ENCODE measurements at regions not wholly inside any gene's neighbourhood (a gene's known extent, or its start where the extent isn't known, plus 50 kb on each side); places are given as distances from the start of the nearest gene placed in this dataset.
"Not testable (repeated sequence)": the region's sequence is repeated elsewhere in the genome, so short reads cannot be mapped to it uniquely, and the experiment has no call there.

- DNase-seq (ENCODE audit: low spot score): no peak
- Histone ChIP-seq H3K4me1 (ENCODE audit: control insufficient read depth in 4 of 4, insufficient read depth in 4 of 4, low read length in 3 of 4) (peaks cover 0 to 4% (median 0%) of the 10 kb centered on the region in 4 donors), H3K27ac (ENCODE audit: low read depth in 1 of 2, low read length in 2 of 2) (no peak overlapping the region), H3K9ac (ENCODE audit: low read depth in 1 of 2, low read length in 2 of 2) (no peak overlapping the region), H3K9me3 (ENCODE audit: control insufficient read depth in 4 of 4, low read length in 3 of 4) (no peaks in the 10 kb centered on the region), H3K27me3 (ENCODE audit: control insufficient read depth in 4 of 4, insufficient read depth in 4 of 4, low read length in 3 of 4) (no peaks in the 10 kb centered on the region), H3K4me3 (ENCODE audit: low read depth in 1 of 3, low read length in 3 of 3) (no peak overlapping the region), H3K36me3 (ENCODE audit: control insufficient read depth in 4 of 4, insufficient read depth in 3 of 4, low read depth in 1 of 4, low read length in 3 of 4) (no peaks in the 10 kb centered on the region)
- no peak for TF ChIP-seq CTCF (IDR thresholded peaks at IDR 0.05; ENCODE audit: low read depth, low read length, missing input control)
- no peak for TF ChIP-seq RXRA (IDR thresholded peaks at IDR 0.05)
- no peak for TF ChIP-seq HNF4G (IDR thresholded peaks at IDR 0.05)
- TF ChIP-seq NR2F2 (IDR thresholded peaks at IDR 0.05): no peak
- 84% methylated on average over 5 of the region's 5 CpGs for WGBS
Observed at GRCh38 chr2:95674186-95674585, 82.4 kb downstream of the TRIM43 start.

GRCh38 chr2:95676573-95676972 is 84.8 kb downstream of the TRIM43 start:
- WGBS: 79% methylated on average over 1 of the region's 1 CpG
- DNase-seq (ENCODE audit: low spot score); H3K4me1 ChIP-seq (ENCODE audit: control insufficient read depth in 4 of 4, insufficient read depth in 4 of 4, low read length in 3 of 4); H3K9me3 ChIP-seq (ENCODE audit: control insufficient read depth in 4 of 4, low read length in 3 of 4); H3K9ac ChIP-seq (ENCODE audit: low read depth in 1 of 2, low read length in 2 of 2); H3K36me3 ChIP-seq (ENCODE audit: control insufficient read depth in 4 of 4, insufficient read depth in 3 of 4, low read depth in 1 of 4, low read length in 3 of 4); H3K27me3 ChIP-seq (ENCODE audit: control insufficient read depth in 4 of 4, insufficient read depth in 4 of 4, low read length in 3 of 4); H3K27ac ChIP-seq (ENCODE audit: low read depth in 1 of 2, low read length in 2 of 2); H3K4me3 ChIP-seq (ENCODE audit: low read depth in 1 of 3, low read length in 3 of 3): not testable (repeated sequence)

- Histone ChIP-seq H3K4me3 (ENCODE audit: low read depth in 1 of 3, low read length in 3 of 3) (no peak overlapping the region), H3K27me3 (ENCODE audit: control insufficient read depth in 4 of 4, insufficient read depth in 4 of 4, low read length in 3 of 4) (no peaks in the 10 kb centered on the region), H3K9ac (ENCODE audit: low read depth in 1 of 2, low read length in 2 of 2) (no peak overlapping the region), H3K9me3 (ENCODE audit: control insufficient read depth in 4 of 4, low read length in 3 of 4) (no peaks in the 10 kb centered on the region), H3K36me3 (ENCODE audit: control insufficient read depth in 4 of 4, insufficient read depth in 3 of 4, low read depth in 1 of 4, low read length in 3 of 4) (no peaks in the 10 kb centered on the region), H3K4me1 (ENCODE audit: control insufficient read depth in 4 of 4, insufficient read depth in 4 of 4, low read length in 3 of 4) (peaks cover 0 to 10% (median 9%) of the 10 kb centered on the region in 4 donors), H3K27ac (ENCODE audit: low read depth in 1 of 2, low read length in 2 of 2) (no peak overlapping the region)
- no peak for DNase-seq (ENCODE audit: low spot score)
- TF ChIP-seq RAD21 (IDR thresholded peaks at IDR 0.05) (peak in 1 of 2 donors; percentile 6), HNF4A (conservative IDR thresholded peaks at IDR 0.05) (peak in 1 of 2 donors; percentile 28), RXRA (IDR thresholded peaks at IDR 0.05) (peak; percentile 89 to 94), EGR1 (IDR thresholded peaks at IDR 0.05; ENCODE audit: low read depth in 2 of 2) (no peak)
- 58% methylated on average over 4 of the region's 4 CpGs for WGBS
Observed at GRCh38 chr2:95677346-95677745, 85.5 kb downstream of the TRIM43 start.

- H3K27ac ChIP-seq (ENCODE audit: low read depth in 1 of 2, low read length in 2 of 2); DNase-seq (ENCODE audit: low spot score); H3K9me3 ChIP-seq (ENCODE audit: control insufficient read depth in 4 of 4, low read length in 3 of 4); H3K9ac ChIP-seq (ENCODE audit: low read depth in 1 of 2, low read length in 2 of 2); H3K4me3 ChIP-seq (ENCODE audit: low read depth in 1 of 3, low read length in 3 of 3); H3K36me3 ChIP-seq (ENCODE audit: control insufficient read depth in 4 of 4, insufficient read depth in 3 of 4, low read depth in 1 of 4, low read length in 3 of 4); H3K27me3 ChIP-seq (ENCODE audit: control insufficient read depth in 4 of 4, insufficient read depth in 4 of 4, low read length in 3 of 4): not testable (repeated sequence)
- WGBS: 71% methylated on average over 3 of the region's 3 CpGs
- H3K4me1 ChIP-seq (ENCODE audit: control insufficient read depth in 4 of 4, insufficient read depth in 4 of 4, low read length in 3 of 4): peaks cover 0 to 11% (median 10%) of the 10 kb centered on the region in 4 donors
Observed at GRCh38 chr2:95677833-95678232, 86.0 kb downstream of the TRIM43 start.

GRCh38 chr2:95681158-95681557 is 89.4 kb downstream of the TRIM43 start:
- H3K27me3 ChIP-seq (ENCODE audit: control insufficient read depth in 4 of 4, insufficient read depth in 4 of 4, low read length in 3 of 4); DNase-seq (ENCODE audit: low spot score); H3K9me3 ChIP-seq (ENCODE audit: control insufficient read depth in 4 of 4, low read length in 3 of 4); H3K36me3 ChIP-seq (ENCODE audit: control insufficient read depth in 4 of 4, insufficient read depth in 3 of 4, low read depth in 1 of 4, low read length in 3 of 4); H3K4me3 ChIP-seq (ENCODE audit: low read depth in 1 of 3, low read length in 3 of 3); H3K9ac ChIP-seq (ENCODE audit: low read depth in 1 of 2, low read length in 2 of 2); H3K27ac ChIP-seq (ENCODE audit: low read depth in 1 of 2, low read length in 2 of 2): not testable (repeated sequence)
- WGBS: 93% methylated on average over 1 of the region's 1 CpG
- H3K4me1 ChIP-seq (ENCODE audit: control insufficient read depth in 4 of 4, insufficient read depth in 4 of 4, low read length in 3 of 4): peaks cover 0 to 29% (median 24%) of the 10 kb centered on the region in 4 donors

Measured in liver (tissue), 8 donors.